Gastroesophageal sphincter (tissue), 4 donors: ENCODE measurements at regions not wholly inside any gene's neighbourhood (a gene's known extent, or its start where the extent isn't known, plus 50 kb on each side); places are given as distances from the start of the nearest gene placed in this dataset.

Source experiments
- ATAC-seq: fragments of 150-250 bp; one replicate; pipeline ENCODE4 v1.9.1; 2016; ENCODE audit warnings: mild to moderate bottlenecking, moderate library complexity
- H3K27ac ChIP-seq, 4 donors: fragments of 200-600 bp; sonication (generic) in 3 of 4; 1 replicate in 3 of 4; 2 replicates in 1 of 4; pipeline ENCODE4 v1.5.1; 2016 to 2019
- H3K27me3 ChIP-seq: fragments of 200-600 bp; sonication (generic); one replicate; pipeline ENCODE4 v1.5.1; 2019
- H3K36me3 ChIP-seq, 2 donors: fragments of 200-600 bp; sonication (generic); one replicate each; pipeline ENCODE4 v1.5.1; 2019; ENCODE audit warnings: control low read depth in 1 of 2
- H3K4me1 ChIP-seq, 3 donors: fragments of 200-600 bp; sonication (generic); 1 replicate in 2 of 3; 2 replicates in 1 of 3; pipeline ENCODE4 v1.5.1; 2016 to 2019; ENCODE audit warnings: control low read depth in 2 of 3
- H3K4me3 ChIP-seq, 2 donors: fragments of 200-600 bp; sonication (generic); one replicate each; pipeline ENCODE4 v1.5.1; 2019; ENCODE audit warnings: mild to moderate bottlenecking in 1 of 2, moderate library complexity in 1 of 2
- H3K9me3 ChIP-seq, 3 donors: fragments of 200-600 bp; sonication (generic); one replicate each; pipeline ENCODE4 v1.5.1; 2017 to 2019; ENCODE audit warnings: control low read depth in 2 of 3
- EP300 ChIP-seq: sonication (generic); formaldehyde crosslinking; IDR thresholded peaks from one replicate; pipeline ENCODE4 v1.6.1; 2017; ENCODE audit warnings: antibody characterized with exemption, mild to moderate bottlenecking
- POLR2A ChIP-seq, 2 donors: fragments of 450-650 bp; IDR thresholded peaks; one replicate each; pipeline ENCODE4 v1.6.1; 2017; ENCODE audit warnings: antibody characterized with exemption in 2 of 2, mild to moderate bottlenecking in 2 of 2, moderate library complexity in 1 of 2
- POLR2AphosphoS5 ChIP-seq: sonication (generic); formaldehyde crosslinking; IDR thresholded peaks from one replicate; pipeline ENCODE4 v1.6.1; 2017; ENCODE audit warnings: antibody characterized with exemption
- WGBS, 2 donors: methylation state at CpG; one replicate each; pipeline ENCODE4 v1.1.5; 2018; ENCODE audit warnings: low coverage in 1 of 2; 5-methylcytosine and 5-hydroxymethylcytosine counted together
- TF ChIP-seq, protein P1 (sequence below), 4 experiments: fragments of 200-600 bp in 2 of 4; fragments of 450-650 bp in 2 of 4; sonication (generic) in 1 of 4; IDR thresholded peaks; one replicate each; pipeline ENCODE4 v1.5.1; 2017 to 2019; ENCODE audit warnings: antibody characterized with exemption in 4 of 4, mild to moderate bottlenecking in 2 of 4, moderate library complexity in 2 of 4

DNA sequence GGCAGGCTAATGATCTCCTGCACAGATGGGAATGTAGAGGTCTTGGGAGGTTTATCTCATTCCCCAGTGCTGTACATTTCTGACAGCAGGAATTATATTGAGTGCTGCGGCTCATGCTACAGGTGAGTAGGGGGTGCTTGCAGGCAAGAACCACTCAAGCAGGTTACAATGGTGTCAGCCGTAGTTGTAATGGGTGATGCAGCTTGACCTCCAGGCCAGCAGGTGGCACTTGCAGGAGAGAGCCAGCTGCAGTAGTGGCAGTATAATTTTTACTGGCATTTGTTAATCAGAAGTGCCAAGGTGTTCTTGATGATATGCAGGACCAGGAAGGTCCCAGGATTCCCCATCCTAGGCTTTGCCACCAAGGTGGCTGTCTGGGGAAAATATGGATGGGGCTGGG lies 759.6 kb upstream of the NDST4 start:
- H3K27me3 ChIP-seq = no peaks in the 10 kb centered on the region
- peak; percentile 31 for ATAC-seq
- no peak overlapping the region for H3K4me3 ChIP-seq
- TF ChIP-seq, protein P1, sequence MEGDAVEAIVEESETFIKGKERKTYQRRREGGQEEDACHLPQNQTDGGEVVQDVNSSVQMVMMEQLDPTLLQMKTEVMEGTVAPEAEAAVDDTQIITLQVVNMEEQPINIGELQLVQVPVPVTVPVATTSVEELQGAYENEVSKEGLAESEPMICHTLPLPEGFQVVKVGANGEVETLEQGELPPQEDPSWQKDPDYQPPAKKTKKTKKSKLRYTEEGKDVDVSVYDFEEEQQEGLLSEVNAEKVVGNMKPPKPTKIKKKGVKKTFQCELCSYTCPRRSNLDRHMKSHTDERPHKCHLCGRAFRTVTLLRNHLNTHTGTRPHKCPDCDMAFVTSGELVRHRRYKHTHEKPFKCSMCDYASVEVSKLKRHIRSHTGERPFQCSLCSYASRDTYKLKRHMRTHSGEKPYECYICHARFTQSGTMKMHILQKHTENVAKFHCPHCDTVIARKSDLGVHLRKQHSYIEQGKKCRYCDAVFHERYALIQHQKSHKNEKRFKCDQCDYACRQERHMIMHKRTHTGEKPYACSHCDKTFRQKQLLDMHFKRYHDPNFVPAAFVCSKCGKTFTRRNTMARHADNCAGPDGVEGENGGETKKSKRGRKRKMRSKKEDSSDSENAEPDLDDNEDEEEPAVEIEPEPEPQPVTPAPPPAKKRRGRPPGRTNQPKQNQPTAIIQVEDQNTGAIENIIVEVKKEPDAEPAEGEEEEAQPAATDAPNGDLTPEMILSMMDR (IDR thresholded peaks at IDR 0.05) = no peak
- TF ChIP-seq POLR2AphosphoS5 (no peak), POLR2A (IDR thresholded peaks at IDR 0.05) (no peak), EP300 (no peak)
- no peaks in the 10 kb centered on the region for H3K9me3 ChIP-seq
- no peaks in the 10 kb centered on the region for H3K36me3 ChIP-seq
- no peak overlapping the region for H3K27ac ChIP-seq
- WGBS, 2 donors = 100% methylated on average over 1 of the region's 2 CpGs
- no peaks in the 10 kb centered on the region for H3K4me1 ChIP-seq

DNA sequence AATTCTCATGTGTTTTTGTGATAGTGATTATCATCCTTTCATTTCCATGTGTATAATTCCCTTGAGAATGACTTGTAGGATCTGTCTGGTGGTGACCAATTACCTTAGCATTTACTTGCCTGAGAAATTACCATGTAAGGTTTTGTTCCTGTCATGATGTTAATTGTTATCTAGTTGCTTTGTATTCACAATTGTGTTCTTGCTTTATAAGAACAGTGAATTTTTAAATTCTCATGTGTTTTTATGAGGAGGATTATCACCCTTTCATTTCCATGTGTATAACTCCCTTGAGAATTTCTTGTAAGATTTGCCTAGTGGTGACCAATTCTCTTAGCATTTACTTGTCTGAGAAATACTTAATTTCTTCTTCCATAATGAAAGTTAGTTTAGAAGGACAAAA lies 758.2 kb upstream of the NDST4 start:
- TF ChIP-seq, protein P1 (IDR thresholded peaks at IDR 0.05) = no peak
- TF ChIP-seq EP300 (no peak), POLR2AphosphoS5 (no peak)
- Histone ChIP-seq H3K4me3 (no peak overlapping the region), H3K27ac (no peak overlapping the region), H3K9me3 (no peaks in the 10 kb centered on the region), H3K36me3 (no peaks in the 10 kb centered on the region), H3K27me3 (no peaks in the 10 kb centered on the region), H3K4me1 (no peaks in the 10 kb centered on the region)
- no peak for ATAC-seq

DNA sequence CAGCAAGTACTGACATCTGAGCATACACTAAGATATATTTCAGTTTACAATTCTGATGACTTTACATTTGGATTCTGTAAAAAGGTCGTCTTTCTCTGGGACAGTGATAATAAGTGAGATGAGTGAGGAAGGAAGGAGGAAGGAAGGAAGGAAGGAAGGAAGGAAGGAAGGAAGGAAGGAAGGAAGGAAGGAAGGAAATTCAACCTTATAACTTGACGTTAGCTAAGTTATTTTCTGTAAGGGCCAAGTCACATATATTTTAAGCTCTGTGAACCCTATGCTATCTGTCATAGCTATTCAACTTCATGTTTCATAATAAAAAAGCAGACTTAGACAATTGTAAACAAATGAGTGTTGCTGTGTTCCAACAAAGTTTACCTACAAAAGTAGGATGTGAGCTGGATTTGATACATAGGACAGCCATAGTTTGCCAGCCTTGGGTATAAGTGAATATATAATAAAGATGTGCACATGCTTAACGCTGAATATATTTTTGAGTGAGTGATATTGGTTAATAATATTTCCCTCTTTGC lies 753.0 kb upstream of the NDST4 start:
- ATAC-seq = no peak
- no peak for TF ChIP-seq EP300
- TF ChIP-seq, protein P1 (IDR thresholded peaks at IDR 0.05) = no peak
- no peak for TF ChIP-seq POLR2A (IDR thresholded peaks at IDR 0.05)
- no peak for TF ChIP-seq POLR2AphosphoS5
- WGBS, 2 donors = 57 to 83% methylated on average over 3 of the region's 3 CpGs
- Histone ChIP-seq H3K9me3 (no peaks in the 10 kb centered on the region), H3K27me3 (no peaks in the 10 kb centered on the region), H3K27ac (no peak overlapping the region), H3K4me1 (no peaks in the 10 kb centered on the region), H3K4me3 (no peak overlapping the region), H3K36me3 (no peaks in the 10 kb centered on the region)

DNA sequence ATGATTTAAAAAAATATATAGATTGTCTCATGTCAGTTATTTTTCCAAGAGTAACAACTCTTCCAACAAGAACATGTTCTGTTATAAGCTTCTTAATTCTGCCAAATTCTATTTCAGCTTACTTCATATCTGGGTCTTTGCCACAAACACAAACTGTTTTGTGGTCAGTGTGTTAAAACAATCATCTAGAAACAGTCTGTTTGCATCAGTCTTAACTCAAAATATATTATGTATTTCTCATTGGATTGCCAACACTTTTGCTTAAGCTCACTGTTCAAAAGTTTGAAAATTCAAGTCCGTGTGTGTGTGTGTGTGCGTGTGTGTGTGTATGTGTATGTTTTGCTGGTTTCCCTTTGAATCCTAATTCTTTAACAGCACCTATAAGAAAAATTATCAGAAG lies 752.3 kb upstream of the NDST4 start:
- no peaks in the 10 kb centered on the region for H3K36me3 ChIP-seq
- H3K9me3 ChIP-seq = no peaks in the 10 kb centered on the region
- ATAC-seq = no peak
- H3K4me3 ChIP-seq = no peak overlapping the region
- no peak overlapping the region for H3K27ac ChIP-seq
- no peaks in the 10 kb centered on the region for H3K27me3 ChIP-seq
- WGBS, 2 donors = 7 to 24% methylated on average over 2 of the region's 2 CpGs
- TF ChIP-seq EP300 (no peak), POLR2AphosphoS5 (no peak), POLR2A (IDR thresholded peaks at IDR 0.05) (no peak)
- TF ChIP-seq, protein P1 (IDR thresholded peaks at IDR 0.05) = no peak
- no peaks in the 10 kb centered on the region for H3K4me1 ChIP-seq

DNA sequence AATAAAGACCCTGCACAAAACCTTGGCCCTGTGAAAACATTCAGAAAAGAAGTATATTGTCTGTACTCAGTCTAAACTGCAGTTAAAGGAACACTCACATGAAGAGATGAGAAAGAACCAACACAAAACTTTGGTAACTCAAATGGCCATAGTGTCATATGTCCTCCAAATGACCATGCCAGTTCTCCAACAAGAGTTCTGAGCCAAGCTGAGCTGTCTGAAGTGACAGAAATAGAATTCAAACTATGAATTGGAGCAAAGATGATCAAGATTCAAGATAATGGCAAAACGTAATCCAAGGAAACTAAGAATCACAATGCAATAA lies 739.3 kb upstream of the NDST4 start:
- no peak for TF ChIP-seq POLR2AphosphoS5
- no peak for TF ChIP-seq POLR2A (IDR thresholded peaks at IDR 0.05)
- TF ChIP-seq, protein P1 (IDR thresholded peaks at IDR 0.05) = no peak
- no peak for TF ChIP-seq EP300
- Histone ChIP-seq H3K4me1 (no peaks in the 10 kb centered on the region), H3K27me3 (no peaks in the 10 kb centered on the region), H3K4me3 (no peak overlapping the region), H3K27ac (no peak overlapping the region), H3K9me3 (no peaks in the 10 kb centered on the region), H3K36me3 (no peaks in the 10 kb centered on the region)
- ATAC-seq = no peak
- 67 to 100% methylated on average over 1 of the region's 1 CpG for WGBS, 2 donors
